Naive thymus-derived CD4-positive, alpha-beta T cell (primary cell): ENCODE measurements at regions not wholly inside any gene's neighbourhood (a gene's known extent, or its start where the extent isn't known, plus 50 kb on each side); places are given as distances from the start of the nearest gene placed in this dataset.
"Not testable (repeated sequence)": the region's sequence is repeated elsewhere in the genome, so short reads cannot be mapped to it uniquely, and the experiment has no call there.

Source experiments
- ATAC-seq: fragments of 150-1000 bp; cut with Tn5 transposase; 2 replicates; pipeline ENCODE4 v1.10.0; 2021; ENCODE audit warnings: mild to moderate bottlenecking, moderate library complexity
- CTCF ChIA-PET: fragments of 350-600 bp; sonication (Branson Sonifier 250); formaldehyde crosslinking; loops from one replicate; lab custom pipeline; 2021; ENCODE audit warnings: antibody characterized with exemption; lab: Charles Lee
- POLR2A ChIA-PET: fragments of 350-600 bp; sonication (Branson Sonifier 250); formaldehyde crosslinking; loops from one replicate; lab custom pipeline; 2021; ENCODE audit warnings: antibody characterized with exemption, inconsistent platforms; lab: Charles Lee
- DNase-seq, 9 donors: peaks; one replicate each; pipeline versions ENCODE4 v3.0.0 to v3.0.0-alpha.2; 2020 to 2022; ENCODE audit warnings: mixed read lengths in 1 of 9
- H3K27ac ChIP-seq: one replicate; pipeline ENCODE4 v1.7.0; 2013; ENCODE audit warnings: mild to moderate bottlenecking, low read depth, low read length, moderate library complexity
- H3K27me3 ChIP-seq, 2 donors: one replicate each; pipeline ENCODE4 v1.7.0; 2013; ENCODE audit warnings: low read length in 2 of 2, mild to moderate bottlenecking in 2 of 2, moderate library complexity in 2 of 2; ENCODE audit not compliant: control insufficient read depth in 2 of 2, insufficient read depth in 2 of 2
- H3K36me3 ChIP-seq, 3 experiments: 1 replicate in 2 of 3; 2 replicates in 1 of 3; pipeline ENCODE4 v1.7.0; 2013; ENCODE audit warnings: low read length in 3 of 3, mild to moderate bottlenecking in 3 of 3, moderate library complexity in 1 of 3; ENCODE audit not compliant: insufficient read depth in 3 of 3, control insufficient read depth in 2 of 3
- H3K4me1 ChIP-seq, 2 donors: one replicate each; pipeline ENCODE4 v1.7.0; 2013; ENCODE audit warnings: low read length in 2 of 2, mild to moderate bottlenecking in 2 of 2, moderate library complexity in 1 of 2; ENCODE audit not compliant: control insufficient read depth in 2 of 2, insufficient read depth in 2 of 2
- H3K4me3 ChIP-seq: 2 replicates; pipeline ENCODE4 v1.7.0; 2013; ENCODE audit warnings: mild to moderate bottlenecking, low read length
- H3K9me3 ChIP-seq, 3 experiments: 1 replicate in 2 of 3; 2 replicates in 1 of 3; pipeline ENCODE4 v1.7.0; 2013; ENCODE audit warnings: low read length in 3 of 3; ENCODE audit not compliant: control insufficient read depth in 2 of 3
- H3K27ac Mint-ChIP-seq, 9 donors: one replicate each; pipeline ENCODE4 v1.8.0; 2020 to 2022; ENCODE audit warnings: mixed read lengths in 9 of 9, mild to moderate bottlenecking in 8 of 9, moderate library complexity in 5 of 9, inconsistent platforms in 2 of 9
- H3K27me3 Mint-ChIP-seq, 5 donors: one replicate each; pipeline ENCODE4 v1.8.0; 2021 to 2022; ENCODE audit warnings: mixed read lengths in 5 of 5, mild to moderate bottlenecking in 1 of 5
- H3K36me3 Mint-ChIP-seq, 5 donors: one replicate each; pipeline ENCODE4 v1.8.0; 2020 to 2022; ENCODE audit warnings: mixed read lengths in 5 of 5, mild to moderate bottlenecking in 3 of 5, inconsistent platforms in 1 of 5
- H3K4me1 Mint-ChIP-seq, 7 donors: one replicate each; pipeline ENCODE4 v1.8.0; 2020 to 2022; ENCODE audit warnings: mixed read lengths in 7 of 7, mild to moderate bottlenecking in 3 of 7, inconsistent platforms in 1 of 7
- H3K4me3 Mint-ChIP-seq, 10 donors: one replicate each; pipeline ENCODE4 v1.8.0; 2020 to 2022; ENCODE audit warnings: mild to moderate bottlenecking in 10 of 10, mixed read lengths in 10 of 10, moderate library complexity in 6 of 10, inconsistent platforms in 2 of 10
- H3K9me3 Mint-ChIP-seq, 11 donors: one replicate each; pipeline ENCODE4 v1.8.0; 2020 to 2022; ENCODE audit warnings: mixed read lengths in 11 of 11, mild to moderate bottlenecking in 4 of 11, inconsistent platforms in 1 of 11, moderate library complexity in 1 of 11
- intact Hi-C, 2 donors: fragments of 100-400 bp; cut with micrococcal nuclease; formaldehyde crosslinking; loops; one replicate each; pipeline ENCODE4 v1.15.1; 2023

DNA sequence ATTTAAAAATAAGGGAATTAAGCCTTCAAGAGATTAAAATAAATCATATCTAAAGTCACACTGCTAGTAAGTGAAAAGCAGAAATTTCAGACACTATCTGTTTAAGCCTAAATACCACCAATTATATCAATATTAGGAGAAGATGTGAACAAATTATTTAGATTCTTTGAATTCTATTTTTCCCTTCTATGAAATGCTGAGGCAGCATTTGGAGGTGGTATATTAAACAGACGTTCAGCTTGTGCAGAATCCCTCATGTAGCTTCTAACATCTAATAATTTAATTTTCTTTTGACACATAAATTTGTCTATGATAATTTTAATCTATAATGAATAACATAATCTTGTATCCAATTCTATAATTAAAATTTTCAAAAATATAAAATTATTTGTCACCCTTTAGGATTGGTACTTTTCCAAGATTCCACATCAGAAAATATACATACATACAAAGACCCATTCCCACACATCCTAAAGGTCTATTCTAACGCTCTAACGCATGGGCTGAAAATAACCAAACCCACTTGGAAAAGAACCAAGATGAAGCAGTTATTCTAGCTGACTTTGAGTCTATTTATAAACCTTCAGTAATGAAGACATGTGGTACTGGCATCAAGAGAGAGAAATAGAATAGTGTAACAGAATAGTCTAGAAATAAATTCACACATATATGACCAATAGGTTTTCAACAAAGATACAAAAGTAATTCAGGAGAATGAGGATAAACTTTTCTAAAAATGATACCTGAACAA lies 751.8 kb downstream of the GALC start:
- Histone ChIP-seq H3K9me3 (no peaks in the 10 kb centered on the region), H3K36me3 (no peaks in the 10 kb centered on the region), H3K4me3 (no peak overlapping the region), H3K27me3 (no peaks in the 10 kb centered on the region), H3K27ac (no peak overlapping the region), H3K4me1 (no peaks in the 10 kb centered on the region)
- intact Hi-C loops, result no loop called here
- H3K9me3 Mint-ChIP-seq, result peaks cover 1 to 25% (median 10%) of the 10 kb centered on the region in 11 donors
- ChIA-PET CTCF (no interaction called here), POLR2A (no interaction called here)
- H3K4me3 Mint-ChIP-seq, result no peak overlapping the region
- H3K27ac Mint-ChIP-seq, result no peak overlapping the region
- no peak for DNase-seq
- peaks cover 0 to 7% (median 0%) of the 10 kb centered on the region in 5 donors for H3K36me3 Mint-ChIP-seq
- ATAC-seq, result no peak
- no peaks in the 10 kb centered on the region for H3K4me1 Mint-ChIP-seq
- H3K27me3 Mint-ChIP-seq, result no peaks in the 10 kb centered on the region

DNA sequence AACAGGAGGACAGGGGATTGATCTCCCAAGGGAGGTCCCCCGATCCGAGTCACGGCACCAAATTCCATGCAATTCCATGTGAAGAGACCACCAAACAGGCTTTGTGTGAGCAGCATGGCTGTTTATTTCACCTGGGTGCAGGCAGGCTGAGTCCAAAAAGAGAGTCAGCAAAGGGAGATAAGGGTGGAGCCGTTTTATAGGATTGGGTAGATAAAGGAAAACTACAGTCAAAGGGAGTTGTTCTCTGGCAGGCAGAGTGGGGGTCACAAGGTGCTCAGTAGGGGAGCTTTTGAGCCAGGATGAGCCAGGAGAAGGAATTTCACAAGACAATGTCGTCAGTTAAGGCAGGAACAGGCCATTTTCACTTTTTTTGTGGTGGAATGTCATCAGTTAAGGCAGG lies 752.7 kb downstream of the GALC start:
- H3K36me3 Mint-ChIP-seq, DNase-seq, ATAC-seq, CTCF ChIA-PET, H3K4me1 ChIP-seq, H3K27me3 ChIP-seq, H3K4me3 ChIP-seq, H3K27ac ChIP-seq, H3K9me3 ChIP-seq, intact Hi-C loops, H3K27me3 Mint-ChIP-seq, H3K27ac Mint-ChIP-seq, H3K36me3 ChIP-seq, H3K4me1 Mint-ChIP-seq, H3K4me3 Mint-ChIP-seq, POLR2A ChIA-PET: not testable (repeated sequence)
- peaks cover 0 to 27% (median 12%) of the 10 kb centered on the region in 11 donors for H3K9me3 Mint-ChIP-seq

- POLR2A ChIA-PET, result no interaction called here
These were observed 759.1 kb downstream of the GALC start for GRCh38 chr14:87233806-87234384.

DNA sequence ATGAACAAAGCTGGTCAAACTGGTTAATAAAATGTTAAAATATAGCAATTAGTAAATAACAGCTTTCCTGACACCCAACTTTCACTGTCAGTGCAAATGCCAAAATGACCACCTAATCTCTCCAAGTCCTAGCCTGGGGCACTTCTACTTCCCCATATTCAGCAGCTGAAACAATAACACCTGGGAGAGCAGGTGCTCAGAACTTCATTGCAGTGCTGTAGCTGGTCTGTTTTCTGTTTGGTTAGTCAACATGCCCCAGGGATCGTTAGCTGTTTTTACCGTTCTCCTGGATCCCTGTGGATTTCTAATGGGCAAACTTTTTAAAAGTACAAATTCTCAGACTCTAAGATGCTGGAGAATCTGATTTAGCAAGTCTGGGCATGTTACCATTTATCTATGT lies 759.7 kb downstream of the GALC start:
- Mint-ChIP-seq H3K9me3 (peaks cover 0 to 29% (median 18%) of the 10 kb centered on the region in 11 donors), H3K27ac (no peak overlapping the region), H3K4me3 (no peak overlapping the region), H3K27me3 (no peaks in the 10 kb centered on the region), H3K36me3 (peaks cover 0 to 12% (median 0%) of the 10 kb centered on the region in 5 donors), H3K4me1 (no peaks in the 10 kb centered on the region)
- ATAC-seq (no peak), DNase-seq (no peak)
- POLR2A ChIA-PET, result no interaction called here
- Histone ChIP-seq H3K27me3 (no peaks in the 10 kb centered on the region), H3K4me1 (no peaks in the 10 kb centered on the region), H3K9me3 (no peaks in the 10 kb centered on the region), H3K36me3 (no peaks in the 10 kb centered on the region), H3K4me3 (no peak overlapping the region), H3K27ac (no peak overlapping the region)
- CTCF ChIA-PET, result no interaction called here
- intact Hi-C loops, result no loop called here

More at GRCh38 chr14:87233806-87234384, 759.1 kb downstream of the GALC start:
- DNase-seq (no peak), ATAC-seq (no peak)
- CTCF ChIA-PET, result no interaction called here
- H3K27me3 ChIP-seq, result no peaks in the 10 kb centered on the region
- Mint-ChIP-seq H3K27ac (no peak overlapping the region), H3K4me1 (no peaks in the 10 kb centered on the region), H3K36me3 (peaks cover 0 to 12% (median 0%) of the 10 kb centered on the region in 5 donors), H3K27me3 (no peaks in the 10 kb centered on the region), H3K9me3 (peaks cover 0 to 29% (median 18%) of the 10 kb centered on the region in 11 donors), H3K4me3 (no peak overlapping the region)
- intact Hi-C loops, result no loop called here
- no peak overlapping the region for H3K27ac ChIP-seq
- no peaks in the 10 kb centered on the region for H3K4me1 ChIP-seq
- H3K36me3 ChIP-seq, result no peaks in the 10 kb centered on the region
- H3K4me3 ChIP-seq, result no peak overlapping the region
- no peaks in the 10 kb centered on the region for H3K9me3 ChIP-seq

GRCh38 chr14:87231336-87232026 lies 761.5 kb downstream of the GALC start:
- no peaks in the 10 kb centered on the region for H3K36me3 ChIP-seq
- no peaks in the 10 kb centered on the region for H3K27me3 Mint-ChIP-seq
- no peak overlapping the region for H3K27ac Mint-ChIP-seq
- H3K9me3 ChIP-seq, result no peaks in the 10 kb centered on the region
- H3K27me3 ChIP-seq, result no peaks in the 10 kb centered on the region
- no peaks in the 10 kb centered on the region for H3K4me1 Mint-ChIP-seq
- peaks cover 0 to 21% (median 12%) of the 10 kb centered on the region in 11 donors for H3K9me3 Mint-ChIP-seq
- ATAC-seq (no peak), DNase-seq (no peak)
- peaks cover 0 to 6% (median 0%) of the 10 kb centered on the region in 5 donors for H3K36me3 Mint-ChIP-seq
- intact Hi-C loops, result no loop called here
- H3K27ac ChIP-seq, result no peak overlapping the region
- no peak overlapping the region for H3K4me3 ChIP-seq
- CTCF ChIA-PET, result no interaction called here
- POLR2A ChIA-PET, result no interaction called here
- no peak overlapping the region for H3K4me3 Mint-ChIP-seq
- no peaks in the 10 kb centered on the region for H3K4me1 ChIP-seq

DNA sequence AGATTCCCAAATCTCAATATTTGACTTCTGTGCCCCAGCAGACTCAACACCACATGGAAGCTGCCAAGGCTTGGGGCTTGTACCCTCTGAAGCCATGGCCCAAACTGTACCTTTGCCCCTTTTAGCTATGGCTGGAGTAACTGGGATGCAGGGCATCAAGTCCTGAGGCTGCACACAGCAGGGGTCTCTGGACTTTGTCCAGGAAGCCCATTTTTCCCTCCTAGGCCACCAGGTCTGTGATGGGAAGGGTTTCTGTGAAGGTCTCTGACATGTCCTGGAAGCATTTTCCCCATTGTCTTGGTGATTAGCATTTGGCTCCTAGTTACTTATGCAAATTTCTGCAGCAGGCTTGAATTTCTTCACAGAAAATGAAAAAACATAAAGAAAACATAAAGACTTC lies 762.3 kb downstream of the GALC start:
- H3K4me3 ChIP-seq, result no peak overlapping the region
- peaks cover 0 to 17% (median 8%) of the 10 kb centered on the region in 11 donors for H3K9me3 Mint-ChIP-seq
- H3K4me1 Mint-ChIP-seq, result no peaks in the 10 kb centered on the region
- H3K27ac ChIP-seq, result no peak overlapping the region
- no peak for DNase-seq
- ChIA-PET POLR2A (no interaction called here), CTCF (no interaction called here)
- no peaks in the 10 kb centered on the region for H3K27me3 Mint-ChIP-seq
- no peaks in the 10 kb centered on the region for H3K36me3 ChIP-seq
- H3K4me3 Mint-ChIP-seq, result no peak overlapping the region
- ATAC-seq, result no peak
- H3K9me3 ChIP-seq, result no peaks in the 10 kb centered on the region
- H3K27ac Mint-ChIP-seq, result no peak overlapping the region
- peaks cover 0 to 4% (median 0%) of the 10 kb centered on the region in 5 donors for H3K36me3 Mint-ChIP-seq
- intact Hi-C loops, result no loop called here
- no peaks in the 10 kb centered on the region for H3K4me1 ChIP-seq
- H3K27me3 ChIP-seq, result no peaks in the 10 kb centered on the region
